Liver (tissue), 2 donors: ENCODE measurements at regions not wholly inside any gene's neighbourhood (a gene's known extent, or its start where the extent isn't known, plus 50 kb on each side); places are given as distances from the start of the nearest gene placed in this dataset.

Experiments
- TF ChIP-seq, protein P1 (sequence below): fragments of 150-350 bp; IDR thresholded peaks from 2 replicates; pipeline ENCODE4 v1.5.1; 2017; ENCODE audit warnings: improper control_type of control experiment, low read depth, low read length; ENCODE audit not compliant: missing input control
- TF ChIP-seq, protein P2 (sequence below): IDR thresholded peaks from 2 replicates; pipeline ENCODE4 v1.6.1; 2016; ENCODE audit warnings: antibody characterized with exemption, mild to moderate bottlenecking
- TF ChIP-seq, protein P3 (sequence below): IDR thresholded peaks from 2 replicates; pipeline ENCODE4 v1.6.1; 2016; ENCODE audit warnings: antibody characterized with exemption
- donor health status: healthy.

DNA sequence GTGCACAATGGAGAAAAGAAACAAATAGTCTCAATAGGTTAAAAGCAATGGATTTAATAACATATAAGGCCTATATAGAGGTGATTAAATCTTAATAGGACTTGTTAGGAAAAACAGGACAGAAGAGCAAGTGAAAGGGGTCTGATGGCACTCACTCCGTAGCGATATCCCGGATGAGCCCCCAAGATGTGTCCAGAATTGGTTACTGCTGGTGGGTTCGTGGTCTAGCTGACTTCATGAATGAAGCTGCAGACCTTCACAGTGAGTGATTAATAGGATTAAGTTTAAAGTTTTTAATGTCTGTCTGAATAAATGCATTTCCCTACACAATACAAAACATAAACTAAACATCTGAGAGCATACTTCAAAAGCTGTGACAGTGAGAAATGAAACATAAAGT lies 110.4 kb upstream of the FAM174A start:
- TF ChIP-seq, protein P1, sequence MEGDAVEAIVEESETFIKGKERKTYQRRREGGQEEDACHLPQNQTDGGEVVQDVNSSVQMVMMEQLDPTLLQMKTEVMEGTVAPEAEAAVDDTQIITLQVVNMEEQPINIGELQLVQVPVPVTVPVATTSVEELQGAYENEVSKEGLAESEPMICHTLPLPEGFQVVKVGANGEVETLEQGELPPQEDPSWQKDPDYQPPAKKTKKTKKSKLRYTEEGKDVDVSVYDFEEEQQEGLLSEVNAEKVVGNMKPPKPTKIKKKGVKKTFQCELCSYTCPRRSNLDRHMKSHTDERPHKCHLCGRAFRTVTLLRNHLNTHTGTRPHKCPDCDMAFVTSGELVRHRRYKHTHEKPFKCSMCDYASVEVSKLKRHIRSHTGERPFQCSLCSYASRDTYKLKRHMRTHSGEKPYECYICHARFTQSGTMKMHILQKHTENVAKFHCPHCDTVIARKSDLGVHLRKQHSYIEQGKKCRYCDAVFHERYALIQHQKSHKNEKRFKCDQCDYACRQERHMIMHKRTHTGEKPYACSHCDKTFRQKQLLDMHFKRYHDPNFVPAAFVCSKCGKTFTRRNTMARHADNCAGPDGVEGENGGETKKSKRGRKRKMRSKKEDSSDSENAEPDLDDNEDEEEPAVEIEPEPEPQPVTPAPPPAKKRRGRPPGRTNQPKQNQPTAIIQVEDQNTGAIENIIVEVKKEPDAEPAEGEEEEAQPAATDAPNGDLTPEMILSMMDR = no peak
- TF ChIP-seq, protein P2, sequence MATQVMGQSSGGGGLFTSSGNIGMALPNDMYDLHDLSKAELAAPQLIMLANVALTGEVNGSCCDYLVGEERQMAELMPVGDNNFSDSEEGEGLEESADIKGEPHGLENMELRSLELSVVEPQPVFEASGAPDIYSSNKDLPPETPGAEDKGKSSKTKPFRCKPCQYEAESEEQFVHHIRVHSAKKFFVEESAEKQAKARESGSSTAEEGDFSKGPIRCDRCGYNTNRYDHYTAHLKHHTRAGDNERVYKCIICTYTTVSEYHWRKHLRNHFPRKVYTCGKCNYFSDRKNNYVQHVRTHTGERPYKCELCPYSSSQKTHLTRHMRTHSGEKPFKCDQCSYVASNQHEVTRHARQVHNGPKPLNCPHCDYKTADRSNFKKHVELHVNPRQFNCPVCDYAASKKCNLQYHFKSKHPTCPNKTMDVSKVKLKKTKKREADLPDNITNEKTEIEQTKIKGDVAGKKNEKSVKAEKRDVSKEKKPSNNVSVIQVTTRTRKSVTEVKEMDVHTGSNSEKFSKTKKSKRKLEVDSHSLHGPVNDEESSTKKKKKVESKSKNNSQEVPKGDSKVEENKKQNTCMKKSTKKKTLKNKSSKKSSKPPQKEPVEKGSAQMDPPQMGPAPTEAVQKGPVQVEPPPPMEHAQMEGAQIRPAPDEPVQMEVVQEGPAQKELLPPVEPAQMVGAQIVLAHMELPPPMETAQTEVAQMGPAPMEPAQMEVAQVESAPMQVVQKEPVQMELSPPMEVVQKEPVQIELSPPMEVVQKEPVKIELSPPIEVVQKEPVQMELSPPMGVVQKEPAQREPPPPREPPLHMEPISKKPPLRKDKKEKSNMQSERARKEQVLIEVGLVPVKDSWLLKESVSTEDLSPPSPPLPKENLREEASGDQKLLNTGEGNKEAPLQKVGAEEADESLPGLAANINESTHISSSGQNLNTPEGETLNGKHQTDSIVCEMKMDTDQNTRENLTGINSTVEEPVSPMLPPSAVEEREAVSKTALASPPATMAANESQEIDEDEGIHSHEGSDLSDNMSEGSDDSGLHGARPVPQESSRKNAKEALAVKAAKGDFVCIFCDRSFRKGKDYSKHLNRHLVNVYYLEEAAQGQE = no peak
- TF ChIP-seq, protein P3, sequence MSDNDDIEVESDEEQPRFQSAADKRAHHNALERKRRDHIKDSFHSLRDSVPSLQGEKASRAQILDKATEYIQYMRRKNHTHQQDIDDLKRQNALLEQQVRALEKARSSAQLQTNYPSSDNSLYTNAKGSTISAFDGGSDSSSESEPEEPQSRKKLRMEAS = no peak
